ENCODE measurements at regions not wholly inside any gene's neighbourhood (a gene's known extent, or its start where the extent isn't known, plus 50 kb on each side); places are given as distances from the start of the nearest gene placed in this dataset.

GRCh38 chr13:111980146-111980929 lies 86.6 kb upstream of the SOX1 start:
- TF ChIP-seq POLR2A (IDR thresholded peaks at IDR 0.05; ENCODE audit: low read depth) (no peak), POLR2AphosphoS5 (IDR thresholded peaks at IDR 0.05) (no peak), EP300 (IDR thresholded peaks at IDR 0.05) (no peak), CTCF (IDR thresholded peaks at IDR 0.05) (no peak)
- intact Hi-C loops (cut with DNase I) = no loop called here
- no peak for DNase-seq (ENCODE audit: extremely low spot score)
- no peak overlapping the region for H3K4me3 ChIP-seq
- 88% methylated on average over 14 of the region's 15 CpGs for WGBS
- H3K9me3 ChIP-seq = no peaks in the 10 kb centered on the region
- H3K27ac ChIP-seq (replicated peaks in 1 of 4) = no peak overlapping the region
- peaks cover 0 to 25% (median 0%) of the 10 kb centered on the region in 4 donors for H3K27me3 ChIP-seq
- H3K4me1 ChIP-seq = no peaks in the 10 kb centered on the region
- H3K36me3 ChIP-seq = no peaks in the 10 kb centered on the region

GRCh38 chr13:111981006-111981405 lies 85.9 kb upstream of the SOX1 start:
- 93% methylated on average over 9 of the region's 12 CpGs for WGBS
- H3K36me3 ChIP-seq = no peaks in the 10 kb centered on the region
- H3K27ac ChIP-seq (replicated peaks in 1 of 4) = no peak overlapping the region
- no peak overlapping the region for H3K4me3 ChIP-seq
- intact Hi-C loops (cut with DNase I) = no loop called here
- DNase-seq (ENCODE audit: extremely low spot score) = no peak
- no peaks in the 10 kb centered on the region for H3K9me3 ChIP-seq
- H3K27me3 ChIP-seq = peaks cover 0 to 25% (median 0%) of the 10 kb centered on the region in 4 donors
- TF ChIP-seq POLR2AphosphoS5 (IDR thresholded peaks at IDR 0.05) (no peak), CTCF (IDR thresholded peaks at IDR 0.05) (no peak), EP300 (IDR thresholded peaks at IDR 0.05) (no peak), POLR2A (IDR thresholded peaks at IDR 0.05; ENCODE audit: low read depth) (no peak)
- H3K4me1 ChIP-seq = no peaks in the 10 kb centered on the region

GRCh38 chr13:111981446-111982165 lies 85.3 kb upstream of the SOX1 start:
- WGBS = 67% methylated on average over 10 of the region's 12 CpGs

GRCh38 chr13:111984349-111984748 lies 82.6 kb upstream of the SOX1 start:
- intact Hi-C loops (cut with DNase I) = no loop called here
- no peak overlapping the region for H3K27ac ChIP-seq (replicated peaks in 1 of 4)

More at GRCh38 chr13:111981446-111982165, 85.3 kb upstream of the SOX1 start:
- no peak overlapping the region for H3K27ac ChIP-seq (replicated peaks in 1 of 4)
- no peak overlapping the region for H3K4me3 ChIP-seq
- DNase-seq (ENCODE audit: extremely low spot score) = no peak
- no peaks in the 10 kb centered on the region for H3K4me1 ChIP-seq
- H3K27me3 ChIP-seq = peaks cover 0 to 25% (median 0%) of the 10 kb centered on the region in 4 donors
- H3K9me3 ChIP-seq = no peaks in the 10 kb centered on the region
- intact Hi-C loops (cut with DNase I) = no loop called here
- no peaks in the 10 kb centered on the region for H3K36me3 ChIP-seq
- TF ChIP-seq CTCF (IDR thresholded peaks at IDR 0.05) (no peak), EP300 (IDR thresholded peaks at IDR 0.05) (no peak), POLR2A (IDR thresholded peaks at IDR 0.05; ENCODE audit: low read depth) (no peak)

More at GRCh38 chr13:111984349-111984748, 82.6 kb upstream of the SOX1 start:
- DNase-seq (ENCODE audit: extremely low spot score) = no peak
- H3K4me3 ChIP-seq = no peak overlapping the region
- TF ChIP-seq POLR2A (IDR thresholded peaks at IDR 0.05; ENCODE audit: low read depth) (no peak), EP300 (IDR thresholded peaks at IDR 0.05) (no peak), CTCF (IDR thresholded peaks at IDR 0.05) (no peak), POLR2AphosphoS5 (IDR thresholded peaks at IDR 0.05) (no peak)
- WGBS = 82% methylated on average over 1 of the region's 1 CpG
- no peaks in the 10 kb centered on the region for H3K36me3 ChIP-seq
- H3K4me1 ChIP-seq = no peaks in the 10 kb centered on the region
- peaks cover 0 to 21% (median 0%) of the 10 kb centered on the region in 4 donors for H3K27me3 ChIP-seq
- no peaks in the 10 kb centered on the region for H3K9me3 ChIP-seq

Measured in esophagus muscularis mucosa (tissue), 4 donors.